Activated CD4-positive, alpha-beta T cell treated with anti-CD3 and anti-CD28 coated beads, Interleukin-2, amount 10 ng/mL, durations not matched to agents 7 days and 5 days (primary cell): ENCODE measurements at regions not wholly inside any gene's neighbourhood (a gene's known extent, or its start where the extent isn't known, plus 50 kb on each side); places are given as distances from the start of the nearest gene placed in this dataset.

Experiments
- CTCF ChIA-PET: fragments of 350-600 bp; sonication (Branson Sonifier 250); formaldehyde crosslinking; loops from one replicate; lab custom pipeline; 2021; ENCODE audit warnings: antibody characterized with exemption; lab: Charles Lee
- POLR2A ChIA-PET: fragments of 350-600 bp; sonication (Branson Sonifier 250); formaldehyde crosslinking; loops from one replicate; lab custom pipeline; 2021; ENCODE audit warnings: antibody characterized with exemption; lab: Charles Lee
- DNase-seq: peaks from one replicate; pipeline ENCODE4 v3.0.0-alpha.2; 2020
- H3K27ac Mint-ChIP-seq: one replicate; pipeline ENCODE4 v1.8.0; 2021; ENCODE audit warnings: mild to moderate bottlenecking, moderate library complexity, mixed read lengths
- H3K27me3 Mint-ChIP-seq: one replicate; pipeline ENCODE4 v1.8.0; 2021; ENCODE audit warnings: mixed read lengths
- H3K36me3 Mint-ChIP-seq: one replicate; pipeline ENCODE4 v1.8.0; 2021; ENCODE audit warnings: low read depth, mixed read lengths
- H3K4me1 Mint-ChIP-seq: one replicate; pipeline ENCODE4 v1.8.0; 2021; ENCODE audit warnings: mixed read lengths
- H3K4me3 Mint-ChIP-seq: one replicate; pipeline ENCODE4 v1.8.0; 2021; ENCODE audit warnings: mild to moderate bottlenecking, moderate library complexity, mixed read lengths
- H3K9me3 Mint-ChIP-seq: one replicate; pipeline ENCODE4 v1.8.0; 2021; ENCODE audit warnings: mixed read lengths

DNA sequence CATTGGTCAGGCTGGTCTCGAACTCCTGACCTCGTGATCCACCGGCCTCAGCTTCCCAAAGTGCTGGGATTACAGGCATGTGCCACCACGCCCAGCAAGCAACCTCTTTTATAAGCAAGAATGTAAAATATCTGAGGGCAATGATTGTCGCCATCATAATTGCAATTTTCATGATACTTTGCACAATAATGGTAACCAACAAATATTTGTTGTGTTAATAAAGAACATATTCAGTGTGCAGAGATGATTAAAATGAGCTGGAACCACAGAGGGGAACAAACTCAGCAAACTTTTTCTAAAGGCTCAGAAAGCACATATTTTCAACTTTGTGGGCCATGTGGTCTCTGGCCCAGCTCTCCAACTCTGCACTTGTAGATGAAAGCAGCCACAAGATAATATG is 115.2 kb upstream of the SIX2 start:
- H3K27me3 Mint-ChIP-seq: no peaks in the 10 kb centered on the region
- H3K9me3 Mint-ChIP-seq: no peaks in the 10 kb centered on the region

GRCh38 chr2:45123521-45124191 is 114.4 kb upstream of the SIX2 start:
- ChIA-PET CTCF (no interaction called here), POLR2A (no interaction called here)
- no peak overlapping the region for H3K4me3 Mint-ChIP-seq
- H3K4me1 Mint-ChIP-seq: no peaks in the 10 kb centered on the region
- DNase-seq: no peak
- H3K27ac Mint-ChIP-seq: no peak overlapping the region
- H3K36me3 Mint-ChIP-seq: no peaks in the 10 kb centered on the region
- H3K9me3 Mint-ChIP-seq: no peaks in the 10 kb centered on the region
- H3K27me3 Mint-ChIP-seq: no peaks in the 10 kb centered on the region

More for the DNA sequence above, 115.2 kb upstream of the SIX2 start:
- Mint-ChIP-seq H3K27ac (no peak overlapping the region), H3K36me3 (no peaks in the 10 kb centered on the region), H3K4me1 (no peaks in the 10 kb centered on the region), H3K4me3 (no peak overlapping the region)
- POLR2A ChIA-PET: no interaction called here
- CTCF ChIA-PET: no interaction called here
- no peak for DNase-seq

DNA sequence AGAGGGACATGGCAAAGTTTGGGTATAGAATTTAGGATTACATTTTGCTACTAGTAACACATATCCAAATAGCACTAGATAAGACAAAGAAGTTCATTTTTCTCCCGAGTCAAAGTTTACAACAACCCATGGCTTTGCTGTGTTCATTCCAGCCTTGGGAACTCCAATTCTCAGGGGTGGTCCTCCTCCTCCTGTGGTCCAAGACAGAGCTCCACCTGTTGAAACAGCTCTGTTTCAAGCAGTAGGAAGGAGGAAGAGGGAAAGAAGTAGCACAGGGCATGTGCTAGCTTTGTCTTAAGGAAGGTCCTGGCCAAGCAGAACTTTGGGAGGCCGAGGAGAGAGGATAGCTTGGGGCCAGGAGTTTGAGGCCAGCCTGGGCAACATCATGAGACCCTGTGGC is 113.8 kb upstream of the SIX2 start:
- Mint-ChIP-seq H3K4me1 (no peaks in the 10 kb centered on the region), H3K27me3 (no peaks in the 10 kb centered on the region), H3K4me3 (no peak overlapping the region), H3K27ac (no peak overlapping the region), H3K36me3 (no peaks in the 10 kb centered on the region), H3K9me3 (no peaks in the 10 kb centered on the region)
- POLR2A ChIA-PET: no interaction called here
- DNase-seq: no peak
- CTCF ChIA-PET: no interaction called here

- DNase-seq: no peak
These were observed 112.1 kb upstream of the SIX2 start for GRCh38 chr2:45121236-45121927.

GRCh38 chr2:45120546-45120945 is 111.3 kb upstream of the SIX2 start:
- DNase-seq: no peak
- H3K4me3 Mint-ChIP-seq: no peak overlapping the region
- POLR2A ChIA-PET: no interaction called here
- no peak overlapping the region for H3K27ac Mint-ChIP-seq
- no peaks in the 10 kb centered on the region for H3K4me1 Mint-ChIP-seq
- H3K36me3 Mint-ChIP-seq: no peaks in the 10 kb centered on the region
- H3K9me3 Mint-ChIP-seq: no peaks in the 10 kb centered on the region
- no peaks in the 10 kb centered on the region for H3K27me3 Mint-ChIP-seq
- CTCF ChIA-PET: no interaction called here

More at GRCh38 chr2:45121236-45121927, 112.1 kb upstream of the SIX2 start:
- no peak overlapping the region for H3K4me3 Mint-ChIP-seq
- H3K27me3 Mint-ChIP-seq: no peaks in the 10 kb centered on the region
- H3K9me3 Mint-ChIP-seq: no peaks in the 10 kb centered on the region
- no peak overlapping the region for H3K27ac Mint-ChIP-seq
- H3K4me1 Mint-ChIP-seq: no peaks in the 10 kb centered on the region
- no peaks in the 10 kb centered on the region for H3K36me3 Mint-ChIP-seq
- ChIA-PET CTCF (no interaction called here), POLR2A (no interaction called here)

DNA sequence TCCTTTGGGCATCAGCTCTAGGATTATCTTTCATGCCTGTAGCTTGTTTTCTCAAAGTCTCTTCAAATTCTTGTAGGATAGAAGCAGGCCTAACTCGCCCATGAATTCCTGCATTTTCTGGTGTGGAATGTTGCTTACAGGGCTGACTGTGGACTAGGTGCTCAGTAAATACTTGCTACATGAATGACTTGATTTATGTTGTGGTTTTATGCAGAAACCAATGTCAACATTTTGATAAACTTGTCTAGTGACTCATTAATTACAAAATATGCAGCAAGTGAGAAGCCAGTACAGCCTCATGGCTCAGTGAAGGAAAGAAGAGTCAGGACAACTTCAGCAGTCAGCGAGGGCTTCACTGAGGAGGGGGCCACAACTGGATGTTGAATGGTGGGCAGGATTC is 110.6 kb upstream of the SIX2 start:
- no peaks in the 10 kb centered on the region for H3K27me3 Mint-ChIP-seq
- no peak overlapping the region for H3K27ac Mint-ChIP-seq
- no peaks in the 10 kb centered on the region for H3K4me1 Mint-ChIP-seq
- no peaks in the 10 kb centered on the region for H3K9me3 Mint-ChIP-seq
- CTCF ChIA-PET: no interaction called here
- H3K4me3 Mint-ChIP-seq: no peak overlapping the region
- DNase-seq: no peak
- POLR2A ChIA-PET: no interaction called here
- no peaks in the 10 kb centered on the region for H3K36me3 Mint-ChIP-seq

GRCh38 chr2:45119038-45119437 is 109.8 kb upstream of the SIX2 start:
- no peaks in the 10 kb centered on the region for H3K9me3 Mint-ChIP-seq
- POLR2A ChIA-PET: no interaction called here
- CTCF ChIA-PET: interaction anchor here (0.7 to 1.0 kb wide), 2 partner anchors 11 to 16 kb away, joined by 3 read pairs; no protein-coding TSS in a partner anchor
- H3K27ac Mint-ChIP-seq: no peak overlapping the region
- no peak for DNase-seq
- H3K4me3 Mint-ChIP-seq: no peak overlapping the region
- no peaks in the 10 kb centered on the region for H3K27me3 Mint-ChIP-seq
- H3K4me1 Mint-ChIP-seq: no peaks in the 10 kb centered on the region
- H3K36me3 Mint-ChIP-seq: no peaks in the 10 kb centered on the region

- Mint-ChIP-seq H3K4me1 (no peaks in the 10 kb centered on the region), H3K27ac (no peak overlapping the region), H3K27me3 (no peaks in the 10 kb centered on the region), H3K9me3 (no peaks in the 10 kb centered on the region), H3K4me3 (no peak overlapping the region), H3K36me3 (no peaks in the 10 kb centered on the region)
- DNase-seq: no peak
- POLR2A ChIA-PET: no interaction called here
- CTCF ChIA-PET: no interaction called here
These were observed 108.1 kb upstream of the SIX2 start for GRCh38 chr2:45117383-45117782.

DNA sequence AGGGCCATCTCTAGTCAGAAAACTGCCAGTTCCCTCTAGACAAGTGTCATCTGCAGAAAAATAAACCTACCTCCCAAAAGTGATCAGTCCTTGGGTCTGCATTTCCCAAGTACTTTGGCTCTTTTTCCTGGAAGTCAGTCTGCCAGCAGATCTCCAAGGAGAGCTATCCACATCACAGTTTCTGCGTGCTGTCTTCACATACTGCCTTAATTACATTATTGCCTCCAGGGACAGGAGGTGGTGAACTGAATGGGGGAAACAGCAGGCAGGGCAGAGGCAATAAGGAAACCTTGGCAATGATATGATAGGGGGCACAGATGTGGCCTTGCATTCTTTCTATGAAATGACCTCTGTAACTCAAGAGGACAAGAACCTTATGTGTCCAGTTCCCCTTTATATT is 105.9 kb upstream of the SIX2 start:
- no peaks in the 10 kb centered on the region for H3K36me3 Mint-ChIP-seq
- CTCF ChIA-PET: no interaction called here
- H3K27ac Mint-ChIP-seq: no peak overlapping the region
- POLR2A ChIA-PET: no interaction called here
- H3K9me3 Mint-ChIP-seq: no peaks in the 10 kb centered on the region
- H3K4me3 Mint-ChIP-seq: no peak overlapping the region
- no peak for DNase-seq
- H3K4me1 Mint-ChIP-seq: no peaks in the 10 kb centered on the region
- H3K27me3 Mint-ChIP-seq: no peaks in the 10 kb centered on the region

DNA sequence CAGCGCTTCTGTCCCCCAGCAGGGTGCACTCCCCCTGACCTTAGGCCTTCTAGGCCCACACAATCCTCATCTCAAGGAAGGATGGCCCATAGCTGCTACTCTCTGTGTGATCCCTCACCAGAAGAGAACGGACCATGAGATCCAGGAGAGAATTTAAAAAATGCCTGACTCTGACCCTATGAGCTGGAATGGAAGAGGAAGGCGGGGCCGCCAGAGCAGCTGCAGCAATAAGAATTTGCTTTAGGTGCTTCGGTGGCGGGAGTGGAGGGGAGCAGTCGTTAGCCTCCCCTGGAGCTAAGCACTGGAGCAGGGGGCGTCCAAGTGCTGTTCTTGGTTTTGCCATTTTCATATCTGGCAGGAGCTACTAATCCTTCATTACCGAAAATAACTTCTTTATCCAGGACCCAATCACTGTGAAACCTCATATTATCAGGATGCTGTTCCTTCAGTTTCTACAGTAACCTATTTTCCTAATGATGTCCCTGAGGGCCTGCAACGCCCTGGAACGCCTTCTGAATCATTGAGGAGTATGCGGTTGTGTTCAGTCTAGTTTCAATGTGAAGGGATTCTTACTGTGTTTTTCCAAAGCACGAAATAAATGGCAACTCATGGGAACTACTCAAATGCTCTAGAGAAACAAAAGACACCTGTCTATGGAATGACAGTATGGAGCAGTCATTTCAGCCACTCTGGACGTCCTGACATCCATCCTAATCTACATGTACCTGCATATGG is 105.1 kb upstream of the SIX2 start:
- DNase-seq: no peak
- H3K27ac Mint-ChIP-seq: no peak overlapping the region
- no peaks in the 10 kb centered on the region for H3K9me3 Mint-ChIP-seq
- POLR2A ChIA-PET: no interaction called here
- H3K27me3 Mint-ChIP-seq: no peaks in the 10 kb centered on the region
- CTCF ChIA-PET: no interaction called here
- H3K36me3 Mint-ChIP-seq: no peaks in the 10 kb centered on the region
- no peak overlapping the region for H3K4me3 Mint-ChIP-seq
- no peaks in the 10 kb centered on the region for H3K4me1 Mint-ChIP-seq

- no peaks in the 10 kb centered on the region for H3K4me1 Mint-ChIP-seq
- no peaks in the 10 kb centered on the region for H3K36me3 Mint-ChIP-seq
- peaks cover 2% of the 10 kb centered on the region for H3K27me3 Mint-ChIP-seq
- CTCF ChIA-PET: no interaction called here
- DNase-seq: no peak
- H3K9me3 Mint-ChIP-seq: no peaks in the 10 kb centered on the region
- no peak overlapping the region for H3K27ac Mint-ChIP-seq
- H3K4me3 Mint-ChIP-seq: no peak overlapping the region
- POLR2A ChIA-PET: no interaction called here
These were observed 103.5 kb upstream of the SIX2 start for GRCh38 chr2:45112750-45113149.

DNA sequence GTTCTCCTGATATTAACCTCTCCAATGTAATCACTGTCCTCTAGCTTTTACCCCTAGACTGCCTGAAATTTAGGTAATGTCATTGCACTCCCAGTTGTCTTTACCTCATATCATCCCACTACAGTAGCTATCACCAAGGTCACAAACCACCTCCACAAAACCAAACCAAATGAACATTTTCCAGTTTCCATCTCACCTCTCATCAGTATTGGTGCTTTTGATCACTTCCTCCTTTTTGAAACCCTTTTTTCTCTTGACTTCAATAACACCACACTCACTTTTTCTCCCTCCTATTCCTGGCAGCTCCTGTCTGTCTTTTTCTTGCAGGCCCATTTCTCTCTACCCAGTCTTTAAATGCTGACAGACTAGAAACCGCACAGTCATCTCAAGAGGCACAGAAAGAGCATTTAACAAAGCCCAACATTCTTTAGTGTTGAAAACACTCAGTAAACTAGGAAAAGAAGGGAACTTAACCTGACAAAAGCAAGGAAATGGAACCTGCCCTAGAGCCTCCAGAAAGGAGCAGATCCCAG is 95.9 kb upstream of the SIX2 start:
- Mint-ChIP-seq H3K9me3 (no peaks in the 10 kb centered on the region), H3K27ac (no peak overlapping the region), H3K4me3 (no peak overlapping the region), H3K27me3 (peaks cover 8% of the 10 kb centered on the region), H3K4me1 (no peaks in the 10 kb centered on the region), H3K36me3 (no peaks in the 10 kb centered on the region)
- CTCF ChIA-PET: interaction anchor here (0.6 kb wide), 2 partner anchors 861 to 1351 kb away, joined by 3 to 4 read pairs; no protein-coding TSS in a partner anchor
- POLR2A ChIA-PET: no interaction called here
- no peak for DNase-seq

DNA sequence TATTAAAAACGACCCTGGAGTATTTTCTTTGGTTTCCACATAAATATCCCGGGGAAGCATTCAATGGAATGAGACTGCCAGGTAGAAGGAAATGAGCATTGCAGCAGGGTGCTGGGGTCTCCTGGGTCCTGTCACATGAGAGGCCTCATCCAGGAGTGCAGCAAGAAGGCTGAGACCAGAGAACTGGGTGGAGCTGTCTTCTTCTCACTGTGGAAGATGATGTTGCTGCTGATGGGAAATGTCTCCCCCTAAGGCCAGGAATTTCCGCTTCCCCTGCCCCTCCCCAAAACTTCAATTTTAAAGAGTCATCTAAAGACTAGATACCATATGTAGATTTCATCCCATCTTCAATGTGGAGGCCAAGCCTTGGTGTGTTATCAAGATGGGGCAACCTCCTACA is 95.2 kb upstream of the SIX2 start:
- Mint-ChIP-seq H3K4me3 (no peak overlapping the region), H3K27me3 (peaks cover 8% of the 10 kb centered on the region), H3K27ac (no peak overlapping the region), H3K4me1 (no peaks in the 10 kb centered on the region), H3K9me3 (no peaks in the 10 kb centered on the region), H3K36me3 (no peaks in the 10 kb centered on the region)
- no peak for DNase-seq
- CTCF ChIA-PET: interaction anchor here (0.6 kb wide), 1 partner anchor 860 kb away, joined by 3 read pairs; no protein-coding TSS in a partner anchor
- POLR2A ChIA-PET: no interaction called here
